HG02852 (cell line): ENCODE measurements at regions not wholly inside any gene's neighbourhood (a gene's known extent, or its start where the extent isn't known, plus 50 kb on each side); places are given as distances from the start of the nearest gene placed in this dataset.
"Not testable (repeated sequence)": the region's sequence is repeated elsewhere in the genome, so short reads cannot be mapped to it uniquely, and the experiment has no call there.

Experiments
- ATAC-seq: cut with Tn5 transposase; IDR thresholded peaks from one replicate; pipeline ENCODE4 v1.9.1; 2021; ENCODE audit warnings: mild to moderate bottlenecking, moderate library complexity; ENCODE audit not compliant: unreplicated experiment

GRCh38 chr5:39534690-39535089, 109.9 kb upstream of the DAB2 start:
- ATAC-seq = no peak

- ATAC-seq = no peak
Measured at GRCh38 chr5:39533749-39534148, 109.0 kb upstream of the DAB2 start.

GRCh38 chr5:39532511-39532910, 107.7 kb upstream of the DAB2 start:
- ATAC-seq = no peak

GRCh38 chr5:39531306-39531705, 106.5 kb upstream of the DAB2 start:
- no peak for ATAC-seq

- no peak for ATAC-seq
Measured at GRCh38 chr5:39526914-39527477, 102.2 kb upstream of the DAB2 start.

- ATAC-seq = not testable (repeated sequence)
Measured at GRCh38 chr5:39525781-39526180, 101.0 kb upstream of the DAB2 start.

- ATAC-seq = no peak
Measured at GRCh38 chr5:39525271-39525670, 100.5 kb upstream of the DAB2 start.

GRCh38 chr5:39523821-39524220, 99.0 kb upstream of the DAB2 start:
- ATAC-seq = no peak

- no peak for ATAC-seq
Measured at GRCh38 chr5:39521940-39522590, 97.3 kb upstream of the DAB2 start.

GRCh38 chr5:39521098-39521860, 96.5 kb upstream of the DAB2 start:
- no peak for ATAC-seq

GRCh38 chr5:39520232-39520572, 95.4 kb upstream of the DAB2 start:
- no peak for ATAC-seq

GRCh38 chr5:39519566-39520231, 94.9 kb upstream of the DAB2 start:
- ATAC-seq = no peak

- ATAC-seq = no peak
Measured at GRCh38 chr5:39519079-39519478, 94.3 kb upstream of the DAB2 start.

- no peak for ATAC-seq
Measured at GRCh38 chr5:39518516-39518915, 93.7 kb upstream of the DAB2 start.

GRCh38 chr5:39517800-39518199, 93.0 kb upstream of the DAB2 start:
- no peak for ATAC-seq

- ATAC-seq = no peak
Measured at GRCh38 chr5:39515881-39516280, 91.1 kb upstream of the DAB2 start.

- no peak for ATAC-seq
Measured at GRCh38 chr5:39513236-39513635, 88.5 kb upstream of the DAB2 start.

GRCh38 chr5:39506211-39506610, 81.4 kb upstream of the DAB2 start:
- ATAC-seq = no peak

GRCh38 chr5:39505791-39506190, 81.0 kb upstream of the DAB2 start:
- no peak for ATAC-seq

- no peak for ATAC-seq
Measured at GRCh38 chr5:39505363-39505762, 80.6 kb upstream of the DAB2 start.

GRCh38 chr5:39503155-39503554, 78.4 kb upstream of the DAB2 start:
- no peak for ATAC-seq

GRCh38 chr5:39502704-39503103, 77.9 kb upstream of the DAB2 start:
- ATAC-seq = no peak
